ENCODE measurements at regions not wholly inside any gene's neighbourhood (a gene's known extent, or its start where the extent isn't known, plus 50 kb on each side); places are given as distances from the start of the nearest gene placed in this dataset.

GRCh38 chr6:128704601-128705000, 178.3 kb upstream of the LAMA2 start:
- no peak for TF ChIP-seq CTCF (IDR thresholded peaks at IDR 0.05)
- TF ChIP-seq POLR2A (IDR thresholded peaks at IDR 0.05) = no peak

Measured in thyroid gland (tissue), 4 donors.